Embryonic facial prominence (tissue), 1 donor: ENCODE measurements at regions not wholly inside any gene's neighbourhood (a gene's known extent, or its start where the extent isn't known, plus 50 kb on each side); places are given as distances from the start of the nearest gene placed in this dataset.

ENCODE experiments used
- DNase-seq: peaks from one replicate; pipeline ENCODE4 v3.0.0-alpha.2; 2016; ENCODE audit errors: extremely low spot score

DNA sequence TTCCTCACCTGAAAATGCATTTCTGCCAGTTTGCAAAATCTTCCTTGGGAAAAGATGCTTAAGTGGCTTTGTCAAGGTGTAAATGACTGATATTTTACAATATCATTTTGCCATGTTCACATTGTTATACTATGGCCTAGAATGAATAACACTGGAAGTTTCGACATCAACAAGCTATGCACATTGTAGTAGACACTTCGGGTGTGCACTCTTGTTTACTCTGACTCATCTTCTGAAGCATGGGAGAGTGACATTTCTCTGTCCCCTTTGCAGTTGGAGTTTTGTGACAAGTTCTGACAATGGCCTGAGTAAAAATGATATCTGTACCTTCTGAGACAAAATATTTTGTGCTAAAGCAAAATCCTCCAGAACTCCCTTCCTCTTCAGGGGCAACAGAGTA, 567.0 kb upstream of the RGMA start:
- DNase-seq: no peak

DNA sequence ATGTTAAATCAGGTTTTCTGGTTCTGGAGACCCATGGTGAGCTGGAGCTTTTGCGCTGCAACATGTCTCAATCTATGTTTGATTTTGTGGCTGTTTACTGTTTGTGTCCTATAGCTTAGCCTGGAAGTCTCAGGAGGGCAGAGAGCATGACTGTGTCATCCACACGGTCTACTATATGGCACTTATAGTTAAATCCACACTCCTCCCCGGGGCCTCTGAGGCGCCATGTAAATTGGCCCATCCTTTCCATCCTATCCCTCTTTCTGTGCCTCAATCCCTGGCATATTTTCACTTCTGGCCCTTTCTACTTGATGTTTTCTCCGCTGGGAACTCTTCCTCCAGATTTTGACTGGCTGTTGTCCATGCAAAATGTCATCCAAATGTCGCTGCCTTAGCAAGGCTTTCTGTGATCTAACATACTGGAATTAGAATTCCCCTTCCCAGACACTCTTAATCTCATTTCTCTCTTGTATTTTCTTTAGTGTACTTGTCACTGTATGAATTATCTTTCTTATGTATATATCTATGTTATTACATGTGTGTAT, 560.8 kb upstream of the RGMA start:
- no peak for DNase-seq

DNA sequence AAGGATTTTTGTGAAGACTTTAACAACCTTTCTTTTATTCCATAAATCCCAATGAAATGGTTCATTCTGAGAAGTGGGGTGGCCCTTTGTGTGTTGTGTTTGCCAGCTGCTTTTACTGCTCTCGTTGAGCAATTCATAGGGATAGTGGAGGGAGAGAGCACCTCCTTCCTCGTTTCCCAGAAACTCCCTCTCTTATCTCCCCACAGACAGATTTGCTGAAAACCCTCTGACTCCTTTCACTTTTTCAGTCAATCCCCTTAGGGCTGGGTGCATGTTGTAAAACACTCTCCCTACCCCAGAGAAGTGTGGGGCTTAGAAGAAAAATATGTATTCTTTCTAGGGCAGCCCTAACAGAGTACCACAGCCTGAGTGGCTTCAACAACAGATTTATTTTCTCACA, 557.2 kb upstream of the RGMA start:
- DNase-seq: no peak

DNA sequence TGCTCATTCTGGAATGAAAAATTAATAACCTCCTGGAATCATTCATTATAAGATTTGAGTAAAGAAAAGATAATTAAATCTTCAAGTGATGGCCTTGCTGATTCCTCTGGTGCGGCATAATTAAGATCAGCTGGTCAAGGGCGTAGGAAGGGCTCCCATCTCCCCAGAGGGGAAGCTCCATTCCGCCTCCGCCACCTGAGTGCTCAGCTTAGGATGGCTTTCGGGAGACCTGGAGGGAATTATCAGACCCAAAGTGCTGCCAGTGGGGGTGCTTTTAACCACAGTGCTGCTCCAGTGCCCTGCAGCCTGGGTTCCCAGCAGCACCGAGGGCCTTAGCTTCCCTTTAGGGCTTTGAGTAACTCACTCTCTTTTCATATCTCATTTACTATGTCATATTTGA, 556.6 kb upstream of the RGMA start:
- no peak for DNase-seq

DNA sequence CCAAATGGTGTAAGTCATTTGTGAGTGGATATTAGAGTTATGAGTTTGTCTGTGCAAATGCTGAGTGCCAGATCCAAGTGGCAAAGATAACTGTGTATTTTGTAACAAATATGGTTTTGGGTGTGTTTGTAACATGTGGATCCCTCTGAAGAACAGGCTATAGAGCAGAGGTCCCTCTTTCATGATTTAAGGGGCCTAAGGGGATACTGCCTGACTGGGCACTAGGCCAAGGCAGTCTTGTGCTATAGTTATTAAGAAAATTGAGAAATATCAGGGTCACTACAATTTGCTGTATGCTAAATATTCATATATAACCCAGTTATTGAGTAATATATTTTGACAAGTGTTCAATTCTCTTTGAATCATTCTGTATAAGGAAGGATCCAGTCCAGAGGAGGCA, 555.6 kb upstream of the RGMA start:
- no peak for DNase-seq

DNA sequence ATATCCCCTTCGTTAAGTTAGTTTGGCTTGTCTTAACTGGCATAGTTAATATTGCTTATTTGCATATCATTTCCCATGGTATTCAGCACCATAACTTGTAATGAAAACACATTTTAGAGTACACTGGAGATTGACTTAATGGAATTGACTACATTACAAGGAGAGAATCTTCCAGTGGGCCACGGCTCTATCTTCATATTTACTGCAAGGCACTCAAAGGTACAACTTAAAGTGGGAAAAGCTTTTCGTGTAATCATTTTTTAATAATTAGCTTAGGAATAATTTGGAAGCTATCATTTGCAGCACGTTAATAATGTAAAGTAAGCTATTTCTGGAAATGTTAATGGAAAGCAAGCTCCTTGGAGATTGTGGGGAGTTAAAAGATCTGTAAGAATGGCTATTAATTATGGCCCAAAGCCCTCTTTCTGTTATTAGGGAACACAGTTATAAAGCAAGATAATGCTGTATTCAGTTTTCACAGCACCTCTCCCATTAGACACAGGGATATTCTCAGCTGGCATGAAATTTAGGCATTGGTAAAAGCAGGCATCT, 551.5 kb upstream of the RGMA start:
- DNase-seq: no peak

DNA sequence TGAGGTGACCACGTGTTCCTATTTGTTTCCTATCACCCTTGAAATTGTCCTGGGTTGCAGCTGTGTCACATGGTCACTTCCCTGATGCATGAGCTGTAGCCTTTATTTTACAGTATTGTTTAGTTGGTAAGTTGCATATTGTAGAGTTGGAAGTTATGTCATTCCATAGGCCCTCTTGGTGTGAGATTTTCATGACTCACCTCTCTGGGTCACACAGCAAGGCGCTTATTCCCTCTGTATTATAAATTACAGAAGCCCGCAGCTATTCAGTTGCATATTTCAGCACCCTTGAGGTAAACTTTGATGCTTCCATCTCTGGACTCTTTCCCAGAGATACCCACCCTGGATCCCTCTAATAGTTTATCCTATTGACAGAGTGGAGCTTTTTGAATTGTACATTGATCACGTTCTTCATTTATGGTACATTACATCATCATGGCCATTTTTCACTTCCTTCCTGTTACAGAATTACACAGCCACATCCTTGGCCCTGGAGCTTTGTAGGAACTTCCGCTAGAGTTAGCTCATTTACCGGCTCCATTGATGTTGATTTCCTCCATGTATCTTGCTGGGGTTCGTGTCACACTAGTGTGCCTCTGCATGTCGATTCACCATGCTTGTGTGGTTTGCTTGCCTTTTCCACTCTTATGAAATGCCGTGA, 543.1 kb upstream of the RGMA start:
- no peak for DNase-seq

DNA sequence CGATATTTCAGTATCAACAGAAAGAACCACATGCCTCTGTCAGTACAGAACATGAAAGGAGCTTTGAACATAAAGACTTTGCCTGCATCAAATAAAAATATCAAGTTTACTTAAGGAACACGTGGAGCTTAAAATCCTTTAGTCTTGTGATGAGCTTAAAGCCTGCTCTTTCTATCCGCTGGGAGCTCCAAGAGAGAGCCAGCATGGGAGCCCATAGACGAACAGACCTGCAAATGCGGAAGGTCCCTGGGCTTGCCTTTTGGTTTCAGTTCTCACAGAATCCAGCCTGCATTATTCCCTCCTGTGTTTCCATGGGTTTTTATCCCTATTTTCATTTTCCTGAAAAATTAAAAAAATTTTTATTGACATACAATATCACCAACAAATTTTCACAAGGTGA, 530.6 kb upstream of the RGMA start:
- DNase-seq: no peak

DNA sequence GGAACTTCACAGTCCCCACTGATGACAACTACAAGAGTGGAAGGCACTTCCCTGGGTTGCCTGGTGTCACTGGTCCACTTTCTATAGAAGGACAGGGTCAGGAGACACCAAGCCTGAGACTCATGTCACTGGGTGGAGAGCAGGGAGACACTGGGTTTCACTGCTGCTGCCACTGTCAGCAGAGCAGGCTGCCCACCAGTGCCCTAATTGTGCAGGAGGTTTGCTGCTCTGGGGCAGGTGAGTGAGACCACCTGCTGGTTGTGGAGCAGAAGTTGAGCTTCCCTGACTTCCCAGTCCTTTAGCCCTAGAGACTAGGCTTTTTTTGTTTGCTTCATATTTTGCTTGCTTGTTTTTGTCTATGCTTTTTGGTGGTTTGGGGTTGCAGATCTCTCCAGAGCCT, 528.4 kb upstream of the RGMA start:
- no peak for DNase-seq

DNA sequence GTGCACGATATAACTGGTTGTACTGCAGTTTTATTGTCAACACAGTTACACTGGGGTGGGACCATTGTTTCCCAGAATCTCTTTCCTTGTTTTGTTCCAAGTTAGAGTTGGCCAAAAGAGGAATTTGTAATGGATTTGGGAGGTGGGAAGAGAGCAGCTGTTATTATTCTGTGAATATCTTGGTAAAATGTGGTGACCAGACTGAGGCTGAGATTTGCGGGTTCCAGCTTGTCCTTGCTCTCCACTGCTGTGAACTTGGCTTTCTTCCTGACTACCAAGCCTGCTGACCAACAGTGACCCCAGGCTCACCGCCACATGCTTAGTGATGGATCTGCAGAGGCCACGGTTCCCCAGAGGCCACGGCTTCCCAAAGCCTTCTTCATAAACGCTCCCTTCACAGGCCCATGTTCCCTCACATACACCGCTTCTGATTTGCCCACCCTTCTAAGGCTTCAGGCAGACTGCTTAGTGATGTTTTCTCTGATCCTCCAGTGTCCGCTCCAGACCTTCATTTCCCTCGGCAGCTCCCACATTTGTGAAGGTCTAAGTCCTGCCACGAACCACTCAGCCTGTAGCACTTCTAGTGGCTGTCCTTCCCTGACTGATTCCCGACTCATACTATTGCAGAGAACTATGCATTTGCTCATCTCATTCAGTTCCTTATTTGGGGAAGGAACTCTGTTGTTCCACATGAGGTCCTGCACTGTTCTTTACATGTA, 525.5 kb upstream of the RGMA start:
- DNase-seq: no peak

DNA sequence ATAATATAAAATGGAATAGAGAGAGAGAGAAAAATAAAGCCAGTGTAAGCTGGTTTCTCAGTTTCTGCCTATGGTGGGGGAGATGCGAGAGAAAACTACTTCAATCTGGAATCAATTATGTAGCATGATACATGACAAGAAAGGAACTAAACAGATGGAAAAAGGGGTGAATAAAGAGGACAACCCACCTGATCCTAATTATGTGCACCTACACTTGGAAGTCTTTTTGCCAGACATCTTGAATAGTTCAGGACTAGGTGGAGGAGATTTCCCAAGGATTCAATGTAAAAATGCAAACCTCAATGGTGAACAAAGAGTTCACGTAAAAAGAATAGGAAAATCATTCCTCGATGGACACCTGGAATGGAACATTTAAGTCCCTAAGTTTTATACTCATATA, 524.4 kb upstream of the RGMA start:
- DNase-seq: no peak

DNA sequence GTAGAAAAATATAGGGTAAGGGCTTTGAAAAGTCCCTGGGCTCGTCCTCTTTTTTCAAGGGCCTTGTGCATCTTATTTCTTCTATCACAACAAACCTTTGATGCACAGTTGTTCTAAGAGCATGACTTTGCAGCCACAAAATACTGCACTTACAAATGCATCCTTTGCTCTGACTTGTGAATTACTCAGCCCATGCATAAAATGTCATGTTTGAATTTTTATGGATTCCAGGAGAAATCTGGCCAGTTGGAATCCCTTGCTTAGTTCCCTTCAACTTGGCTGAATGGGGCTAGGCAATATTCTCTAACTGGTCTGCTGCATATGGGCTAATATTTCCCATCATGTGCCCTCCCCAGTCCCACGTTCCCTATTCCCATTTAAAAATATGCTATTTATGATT, 523.9 kb upstream of the RGMA start:
- no peak for DNase-seq

DNA sequence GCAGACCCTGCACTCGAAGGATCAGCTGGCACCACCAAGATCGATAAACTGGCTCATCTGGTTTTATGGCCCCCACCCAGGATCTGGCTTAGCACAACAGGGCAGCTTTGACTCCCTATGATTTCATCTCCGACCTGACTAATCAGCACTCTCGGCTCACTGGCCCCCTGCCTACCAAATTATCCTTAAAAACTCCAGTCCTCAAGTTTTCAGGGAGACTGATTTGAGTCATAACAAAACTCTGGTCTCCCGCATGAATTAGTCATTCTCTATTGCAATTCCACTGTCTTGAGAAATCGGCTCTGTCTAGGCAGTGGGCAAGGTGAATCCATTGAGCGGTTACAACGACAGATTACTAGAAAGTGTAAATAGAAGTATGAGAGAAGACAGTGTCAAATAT, 521.9 kb upstream of the RGMA start:
- DNase-seq: no peak

DNA sequence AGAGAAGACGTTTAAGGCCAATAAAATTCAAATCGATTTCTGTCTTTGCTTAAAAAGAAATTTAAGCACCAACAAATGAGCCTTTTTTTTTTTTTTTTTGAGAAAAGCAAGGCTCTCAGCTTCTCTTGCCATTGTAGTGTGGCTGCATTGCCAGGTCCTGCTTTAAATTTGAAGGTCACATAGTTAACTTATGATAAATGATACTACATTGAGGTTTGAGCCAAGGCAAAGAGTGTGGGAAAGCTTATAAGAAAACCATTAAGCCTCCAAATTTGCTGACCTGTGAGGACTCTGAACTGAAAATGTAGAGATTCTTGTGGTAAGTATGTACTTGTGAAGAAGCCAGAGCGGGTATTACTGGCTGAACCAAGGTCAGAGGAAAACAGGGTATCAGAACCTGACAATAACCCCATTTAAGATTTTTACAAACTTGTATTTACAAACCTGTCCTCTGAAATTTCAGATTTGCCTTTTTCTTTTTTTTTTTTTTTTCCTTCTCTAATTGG, 519.7 kb upstream of the RGMA start:
- no peak for DNase-seq

DNA sequence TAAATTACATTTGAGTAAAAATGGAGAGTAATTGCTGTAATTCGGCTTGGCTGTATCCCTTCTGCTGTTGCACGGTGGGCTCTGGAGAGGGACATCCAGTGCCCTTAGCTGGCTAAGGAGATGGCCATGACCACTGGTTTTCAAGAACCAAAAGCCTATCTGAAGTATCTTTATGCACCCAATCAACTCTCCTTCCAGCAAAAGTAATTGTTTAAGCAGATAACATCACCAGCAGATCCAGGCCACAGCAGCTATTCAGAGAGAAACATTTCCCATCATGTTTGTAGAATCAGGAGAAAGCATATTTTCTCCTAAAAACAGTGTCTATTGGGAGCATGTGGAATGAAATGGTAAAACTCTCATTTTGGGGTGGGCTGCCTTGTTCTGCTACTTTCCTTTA, 514.5 kb upstream of the RGMA start:
- DNase-seq: no peak

DNA sequence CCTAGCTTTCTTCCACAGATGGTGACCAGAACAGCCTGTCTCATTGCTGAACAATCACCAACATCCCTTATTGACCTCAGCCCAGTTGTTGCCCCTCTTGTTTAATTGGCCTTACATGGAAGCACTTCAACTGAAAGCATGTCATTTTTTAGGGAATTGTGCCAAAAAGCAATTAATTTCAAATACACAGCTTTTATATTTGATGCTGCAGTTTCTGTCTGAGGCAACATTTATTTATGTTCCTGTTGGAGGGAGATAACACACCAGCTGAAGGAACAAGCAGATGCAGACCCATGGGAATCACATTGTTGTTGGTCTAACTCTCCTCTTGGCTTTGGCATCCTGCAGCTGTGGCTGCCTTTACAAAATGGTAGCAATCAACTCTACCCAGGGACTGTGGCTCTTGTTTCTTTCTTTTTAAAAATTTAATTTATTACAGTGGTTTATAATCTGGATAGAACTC, 498.1 kb upstream of the RGMA start:
- DNase-seq: no peak

DNA sequence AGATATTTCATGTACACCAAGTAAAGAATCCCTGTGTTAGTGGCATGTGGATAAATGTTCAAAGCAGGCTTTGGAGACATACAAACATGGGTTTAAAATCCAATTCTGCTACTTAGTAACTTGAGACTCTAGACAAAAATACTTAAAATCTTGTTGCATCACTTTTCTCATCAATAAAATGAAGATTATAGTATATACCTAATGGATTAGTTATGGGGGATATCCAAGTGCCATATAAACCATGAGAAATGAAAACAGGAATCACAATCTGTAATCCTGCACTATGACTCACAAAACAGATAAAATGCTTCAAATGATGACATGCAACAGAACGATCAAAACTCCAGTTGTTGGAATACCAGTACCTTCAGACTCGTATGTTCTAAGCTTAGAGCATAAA, 496.0 kb upstream of the RGMA start:
- no peak for DNase-seq

DNA sequence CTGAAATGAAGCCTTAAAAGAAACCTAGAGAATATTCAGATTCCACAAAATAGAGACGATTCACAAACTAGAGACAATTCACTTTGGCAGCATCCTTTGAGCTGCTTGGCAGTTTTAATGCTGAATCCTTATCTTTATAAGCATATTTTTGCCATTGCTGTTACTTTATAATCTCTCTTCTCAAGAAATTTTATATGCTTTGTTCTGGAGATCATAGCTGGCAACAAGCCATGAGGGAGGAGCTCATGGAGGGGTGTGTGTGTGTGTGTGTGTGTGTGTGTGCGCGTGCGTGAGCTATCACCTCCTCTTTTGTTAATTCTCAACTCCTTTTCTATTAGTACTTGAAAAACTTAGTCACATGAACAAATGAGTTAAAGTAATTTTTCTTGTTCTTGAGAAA, 495.0 kb upstream of the RGMA start:
- DNase-seq: no peak

DNA sequence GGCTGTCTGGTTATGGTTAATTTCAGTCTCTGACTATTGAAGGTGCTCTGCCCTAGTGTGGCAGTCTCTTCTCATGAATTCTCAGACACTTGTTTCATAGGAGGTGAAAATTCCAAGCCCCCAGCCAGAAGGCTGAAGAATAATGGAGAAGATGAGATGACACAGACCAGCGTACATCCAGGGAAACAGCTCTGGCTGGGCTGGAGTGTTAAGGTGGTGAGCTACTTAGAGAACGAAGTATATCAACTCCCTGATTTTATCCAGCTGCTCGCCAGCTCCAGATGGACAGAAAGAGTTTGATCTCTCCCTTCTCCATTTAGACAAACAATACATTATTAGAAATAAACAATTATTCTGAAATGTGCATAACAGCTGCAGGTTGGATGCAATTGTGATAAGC, 494.5 kb upstream of the RGMA start:
- DNase-seq: no peak

DNA sequence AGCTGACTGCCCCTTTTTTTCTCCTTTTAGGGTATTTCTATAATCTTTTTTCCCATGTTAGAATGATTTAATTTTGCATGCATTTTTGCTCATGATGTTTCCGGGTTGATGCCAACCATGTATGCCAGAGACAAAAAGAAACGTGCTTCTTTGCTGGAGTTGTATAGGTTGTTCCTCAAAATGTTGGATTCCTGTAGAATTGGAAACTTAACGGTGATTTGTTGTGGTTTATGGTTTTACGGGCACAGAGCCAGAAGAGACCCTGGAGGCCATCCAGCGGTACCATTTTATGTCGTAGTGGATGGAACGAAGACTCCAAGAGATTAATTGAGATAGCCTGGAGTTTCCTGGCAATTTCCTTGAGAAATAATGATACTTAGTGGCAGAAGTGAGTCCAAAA, 481.5 kb upstream of the RGMA start:
- no peak for DNase-seq

DNA sequence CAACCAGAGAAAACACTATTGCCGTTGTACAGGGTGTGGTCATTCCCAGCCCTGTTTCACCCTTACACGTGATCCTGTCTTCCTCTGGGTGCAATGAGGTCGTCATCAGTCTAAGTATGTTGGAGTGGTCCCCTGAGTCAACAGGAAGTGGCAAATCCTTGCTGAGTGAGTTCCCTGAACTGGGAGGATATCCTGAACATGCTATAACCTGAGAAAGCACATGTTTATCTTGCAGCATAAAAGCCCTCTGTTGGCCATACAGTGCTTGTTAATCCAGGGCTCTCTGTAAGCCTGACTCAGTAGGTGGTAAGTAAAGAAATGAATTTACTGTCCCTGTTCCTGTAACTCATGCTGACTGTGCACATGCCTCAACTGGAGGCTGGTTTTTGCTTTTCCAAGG, 477.8 kb upstream of the RGMA start:
- DNase-seq: no peak

DNA sequence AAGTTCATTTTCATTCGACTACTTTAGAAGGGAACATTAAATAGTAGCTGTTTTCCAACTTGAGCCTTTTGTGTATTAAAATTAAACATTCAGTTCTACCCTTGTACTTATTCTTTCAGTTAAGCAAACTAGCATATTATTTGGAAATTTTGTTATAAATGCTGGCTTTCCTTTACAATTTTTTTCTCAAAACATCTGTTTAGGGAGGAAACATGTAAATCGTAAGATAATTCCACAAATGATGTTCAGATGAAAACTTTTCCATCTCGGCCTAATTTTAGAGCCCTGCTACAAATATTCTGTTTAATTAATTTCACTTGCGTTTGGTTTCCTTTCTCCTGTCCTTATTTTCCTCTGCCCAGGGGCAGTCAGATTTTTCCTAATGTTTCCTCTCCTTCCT, 476.2 kb upstream of the RGMA start:
- DNase-seq: no peak

DNA sequence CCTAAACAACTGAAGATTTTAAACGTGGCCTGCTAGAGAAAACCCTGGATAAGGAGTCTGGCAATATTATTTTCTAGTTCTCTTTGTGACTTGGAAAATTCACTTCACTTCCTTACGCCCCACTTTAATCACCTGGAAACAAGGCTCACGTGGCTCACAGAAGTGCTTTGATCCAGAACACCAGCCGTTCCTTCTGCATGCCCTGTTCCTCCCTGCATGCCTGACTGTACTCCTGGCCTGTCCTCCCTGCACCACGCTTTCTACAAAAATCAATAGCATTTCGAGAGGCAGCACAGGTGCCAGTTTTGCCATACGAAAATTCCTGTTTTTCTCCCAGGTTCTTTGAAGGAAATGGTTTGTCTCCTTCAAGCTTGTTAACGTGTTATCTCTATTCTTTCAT, 474.2 kb upstream of the RGMA start:
- no peak for DNase-seq
